Osteoblast (primary cell): ENCODE measurements at regions not wholly inside any gene's neighbourhood (a gene's known extent, or its start where the extent isn't known, plus 50 kb on each side); places are given as distances from the start of the nearest gene placed in this dataset.

Source experiments
- DNase-seq: peaks from one replicate; pipeline ENCODE4 v3.0.0; 2011; ENCODE audit warnings: low spot score, mixed read lengths; ENCODE audit not compliant: insufficient read length; ENCODE audit errors: missing footprints
- H2AFZ ChIP-seq: 2 replicates; pipeline ENCODE4 v1.6.0; 2011; ENCODE audit warnings: mild to moderate bottlenecking, low read length
- H3K27ac ChIP-seq: 2 replicates; pipeline ENCODE4 v1.5.1; 2011; ENCODE audit warnings: mild to moderate bottlenecking, low read depth, low read length, moderate library complexity
- H3K27me3 ChIP-seq: 2 replicates; pipeline ENCODE4 v1.6.0; 2012; ENCODE audit warnings: mild to moderate bottlenecking, control low read depth, inconsistent platforms, low read length, moderate library complexity; ENCODE audit not compliant: insufficient read depth
- H3K36me3 ChIP-seq: 2 replicates; pipeline ENCODE4 v1.5.1; 2011; ENCODE audit warnings: mild to moderate bottlenecking, low read length, control low read depth, moderate library complexity; ENCODE audit not compliant: insufficient read depth
- H3K4me1 ChIP-seq: 2 replicates; pipeline ENCODE4 v1.5.1; 2011; ENCODE audit warnings: mild to moderate bottlenecking, low read length, control low read depth, moderate library complexity; ENCODE audit not compliant: insufficient read depth
- H3K4me2 ChIP-seq: 2 replicates; pipeline ENCODE4 v1.6.0; 2011; ENCODE audit warnings: mild to moderate bottlenecking, low read length; ENCODE audit not compliant: insufficient read depth
- H3K4me3 ChIP-seq: fragments of 200-600 bp; sonication (generic); 3 replicates; pipeline ENCODE4 v1.5.1; 2012; ENCODE audit warnings: mild to moderate bottlenecking, low read length, inconsistent platforms; ENCODE audit not compliant: insufficient read depth
- H3K79me2 ChIP-seq: 2 replicates; pipeline ENCODE4 v1.6.0; 2012; ENCODE audit warnings: mild to moderate bottlenecking, low read length, control low read depth, inconsistent platforms; ENCODE audit not compliant: insufficient read depth
- H3K9me3 ChIP-seq: 2 replicates; pipeline ENCODE4 v1.5.1; 2011; ENCODE audit warnings: low read depth, low read length, control low read depth
- H4K20me1 ChIP-seq: 2 replicates; pipeline ENCODE4 v1.6.0; 2012; ENCODE audit warnings: mild to moderate bottlenecking, low read length, control low read depth; ENCODE audit not compliant: insufficient read depth
- CTCF ChIP-seq: IDR thresholded peaks from 2 replicates; pipeline ENCODE4 v1.5.1; 2011; ENCODE audit warnings: mild to moderate bottlenecking, low read depth, low read length, moderate library complexity; ENCODE audit errors: extremely low read depth

- DNase-seq: no peak
- Histone ChIP-seq H3K4me3 (no peak overlapping the region), H3K27ac (no peak overlapping the region), H3K36me3 (no peaks in the 10 kb centered on the region), H3K9me3 (no peaks in the 10 kb centered on the region), H3K4me1 (peaks cover 2% of the 10 kb centered on the region), H3K27me3 (no peaks in the 10 kb centered on the region), H3K4me2 (no peak overlapping the region), H3K79me2 (no peaks in the 10 kb centered on the region), H2AFZ (no peak overlapping the region), H4K20me1 (no peaks in the 10 kb centered on the region)
- TF ChIP-seq CTCF: no peak
Observed at GRCh38 chr4:24335616-24336015, 248.7 kb downstream of the DHX15 start.

DNA sequence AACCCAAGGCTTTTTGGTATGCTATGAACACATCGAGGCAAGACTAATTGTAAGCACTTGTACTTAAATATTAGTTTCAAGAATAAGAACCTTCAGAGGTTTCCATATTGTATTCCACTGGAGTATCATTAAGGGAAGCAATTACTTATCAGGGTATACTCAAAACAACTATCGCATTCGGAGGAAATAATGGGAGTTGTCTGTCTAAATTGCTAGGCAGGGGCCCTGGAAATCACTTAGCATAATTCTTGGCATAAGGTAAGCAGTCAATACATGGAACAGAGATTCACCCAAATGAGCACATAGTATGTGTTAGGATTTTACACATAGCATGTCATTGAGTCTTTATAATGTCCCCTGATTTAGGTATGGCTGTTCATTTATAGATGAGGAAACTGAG is 249.4 kb downstream of the DHX15 start:
- no peak for DNase-seq
- Histone ChIP-seq H3K79me2 (no peaks in the 10 kb centered on the region), H3K4me3 (no peak overlapping the region), H3K27ac (no peak overlapping the region), H2AFZ (no peak overlapping the region), H3K27me3 (no peaks in the 10 kb centered on the region), H3K36me3 (no peaks in the 10 kb centered on the region), H4K20me1 (no peaks in the 10 kb centered on the region), H3K9me3 (no peaks in the 10 kb centered on the region), H3K4me2 (no peak overlapping the region), H3K4me1 (peaks cover 10% of the 10 kb centered on the region)
- TF ChIP-seq CTCF: no peak

DNA sequence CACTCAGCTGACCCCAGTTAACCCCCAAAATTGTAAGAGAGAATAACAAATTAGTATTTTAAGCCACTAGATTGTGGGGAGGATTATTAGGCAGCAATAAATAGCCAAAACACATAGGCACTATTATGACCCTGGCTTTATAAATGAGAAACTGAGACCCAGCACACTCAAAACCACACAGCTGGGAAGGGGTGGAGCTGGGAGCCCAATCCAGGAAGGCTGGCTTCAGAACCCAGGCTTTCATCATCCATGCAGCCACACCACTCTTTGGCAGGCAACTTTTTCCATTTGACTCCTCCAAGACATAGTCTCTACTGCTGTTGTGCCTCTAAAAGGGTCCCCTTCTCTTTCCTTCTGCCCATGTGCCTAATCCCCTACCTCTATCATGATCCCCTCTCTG is 253.8 kb downstream of the DHX15 start:
- H3K9me3 ChIP-seq: no peaks in the 10 kb centered on the region
- TF ChIP-seq CTCF: no peak
- DNase-seq: no peak
- H3K27me3 ChIP-seq: no peaks in the 10 kb centered on the region
- no peak overlapping the region for H3K4me3 ChIP-seq
- peak overlapping the region; percentile 51 for H2AFZ ChIP-seq
- H3K79me2 ChIP-seq: no peaks in the 10 kb centered on the region
- no peaks in the 10 kb centered on the region for H4K20me1 ChIP-seq
- peak overlapping the region; percentile 4 for H3K4me2 ChIP-seq
- no peaks in the 10 kb centered on the region for H3K36me3 ChIP-seq
- H3K4me1 ChIP-seq: peaks cover 11% of the 10 kb centered on the region
- no peak overlapping the region for H3K27ac ChIP-seq

- no peak for TF ChIP-seq CTCF
- no peaks in the 10 kb centered on the region for H3K27me3 ChIP-seq
- no peaks in the 10 kb centered on the region for H3K36me3 ChIP-seq
- peak overlapping the region; percentile 29 for H2AFZ ChIP-seq
- DNase-seq: no peak
- H3K79me2 ChIP-seq: no peaks in the 10 kb centered on the region
- H3K9me3 ChIP-seq: no peaks in the 10 kb centered on the region
- no peak overlapping the region for H3K4me3 ChIP-seq
- no peak overlapping the region for H3K27ac ChIP-seq
- no peaks in the 10 kb centered on the region for H4K20me1 ChIP-seq
- peaks cover 11% of the 10 kb centered on the region for H3K4me1 ChIP-seq
- H3K4me2 ChIP-seq: peak overlapping the region; percentile 4
Observed at GRCh38 chr4:24330172-24330571, 254.2 kb downstream of the DHX15 start.
